H9 (cell line): ENCODE measurements at regions not wholly inside any gene's neighbourhood (a gene's known extent, or its start where the extent isn't known, plus 50 kb on each side); places are given as distances from the start of the nearest gene placed in this dataset.

Experiments
- DNase-seq: peaks from one replicate; pipeline ENCODE4 v3.0.0-alpha.2; 2017
- H2AFZ ChIP-seq: one replicate; pipeline ENCODE4 v1.6.1; 2013; ENCODE audit warnings: mild to moderate bottlenecking, low read length, control low read depth, moderate library complexity
- H2AK5ac ChIP-seq: 2 replicates; pipeline ENCODE4 v1.6.1; 2013; ENCODE audit warnings: low read length, control low read depth, mixed read lengths; ENCODE audit not compliant: insufficient read length
- H2BK120ac ChIP-seq: one replicate; pipeline ENCODE4 v1.6.1; 2013; ENCODE audit warnings: low read depth, mild to moderate bottlenecking, low read length, control low read depth, inconsistent platforms; ENCODE audit not compliant: poor library complexity, severe bottlenecking
- H2BK12ac ChIP-seq: 2 replicates; pipeline ENCODE4 v1.6.1; 2013; ENCODE audit warnings: low read length, control low read depth, mixed read lengths, low read depth; ENCODE audit not compliant: insufficient read length
- H2BK15ac ChIP-seq: 2 replicates; pipeline ENCODE4 v1.6.1; 2013; ENCODE audit warnings: low read depth, low read length, control low read depth
- H2BK20ac ChIP-seq: one replicate; pipeline ENCODE4 v1.6.1; 2013; ENCODE audit warnings: low read depth, mild to moderate bottlenecking, low read length, control low read depth, inconsistent platforms; ENCODE audit not compliant: poor library complexity, severe bottlenecking
- H2BK5ac ChIP-seq: 2 replicates; pipeline ENCODE4 v1.6.1; 2013; ENCODE audit warnings: low read length, control low read depth, mixed read lengths; ENCODE audit not compliant: insufficient read length
- H3K14ac ChIP-seq: 2 replicates; pipeline ENCODE4 v1.6.1; 2013; ENCODE audit warnings: low read length, control low read depth; ENCODE audit not compliant: insufficient read depth
- H3K18ac ChIP-seq: 2 replicates; pipeline ENCODE4 v1.6.1; 2013; ENCODE audit warnings: low read depth, mild to moderate bottlenecking, mixed read lengths, low read length, control low read depth; ENCODE audit not compliant: insufficient read length
- H3K23ac ChIP-seq: 2 replicates; pipeline ENCODE4 v1.6.1; 2013; ENCODE audit warnings: low read length, control low read depth, mixed read lengths, low read depth; ENCODE audit not compliant: insufficient read length
- H3K23me2 ChIP-seq: 2 replicates; pipeline ENCODE4 v1.6.1; 2013; ENCODE audit warnings: low read depth, mild to moderate bottlenecking, mixed read lengths, low read length, control low read depth; ENCODE audit not compliant: insufficient read length, poor library complexity, severe bottlenecking
- H3K27ac ChIP-seq: 2 replicates; pipeline ENCODE4 v1.5.1; 2013; ENCODE audit warnings: low read length, control low read depth, mixed read lengths, low read depth; ENCODE audit not compliant: insufficient read length
- H3K27me3 ChIP-seq: 2 replicates; pipeline ENCODE4 v1.6.1; 2013; ENCODE audit warnings: low read length, control low read depth, inconsistent platforms; ENCODE audit not compliant: insufficient read depth
- H3K4ac ChIP-seq: 2 replicates; pipeline ENCODE4 v1.6.1; 2013; ENCODE audit warnings: low read depth, mild to moderate bottlenecking, control low read depth, inconsistent platforms, low read length, moderate library complexity
- H3K4me1 ChIP-seq: 2 replicates; pipeline ENCODE4 v1.6.1; 2013; ENCODE audit warnings: low read length, control low read depth, inconsistent platforms; ENCODE audit not compliant: insufficient read depth
- H3K4me2 ChIP-seq: 2 replicates; pipeline ENCODE4 v1.6.1; 2013; ENCODE audit warnings: low read length, control low read depth, mixed read lengths; ENCODE audit not compliant: insufficient read length, insufficient read depth
- H3K56ac ChIP-seq: 2 replicates; pipeline ENCODE4 v1.6.1; 2013; ENCODE audit warnings: low read depth, mild to moderate bottlenecking, mixed read lengths, low read length, control low read depth; ENCODE audit not compliant: insufficient read length
- H3K79me1 ChIP-seq: 2 replicates; pipeline ENCODE4 v1.6.1; 2013; ENCODE audit warnings: low read depth, mild to moderate bottlenecking, moderate library complexity, low read length, control low read depth, inconsistent platforms; ENCODE audit not compliant: insufficient read depth, poor library complexity, severe bottlenecking
- H3K79me2 ChIP-seq: 2 replicates; pipeline ENCODE4 v1.6.1; 2013; ENCODE audit warnings: low read length, control low read depth, inconsistent platforms; ENCODE audit not compliant: insufficient read depth
- H3K9ac ChIP-seq: 2 replicates; pipeline ENCODE4 v1.6.1; 2013; ENCODE audit warnings: low read length, control low read depth, mixed read lengths; ENCODE audit not compliant: insufficient read length; ENCODE audit errors: extremely low read depth
- H3K9me3 ChIP-seq: one replicate; pipeline ENCODE4 v1.6.1; 2013; ENCODE audit warnings: low read depth, low read length, inconsistent platforms; ENCODE audit not compliant: control insufficient read depth
- H3T11ph ChIP-seq: one replicate; pipeline ENCODE4 v1.6.1; 2013; ENCODE audit warnings: mild to moderate bottlenecking, low read length, control low read depth, inconsistent platforms
- H4K20me1 ChIP-seq: one replicate; pipeline ENCODE4 v1.6.1; 2013; ENCODE audit not compliant: control insufficient read depth, insufficient read length, insufficient read depth
- H4K5ac ChIP-seq: 2 replicates; pipeline ENCODE4 v1.6.1; 2013; ENCODE audit warnings: low read depth, mild to moderate bottlenecking, mixed read lengths, low read length, control low read depth; ENCODE audit not compliant: insufficient read length
- H4K8ac ChIP-seq: replicated peaks from 2 replicates; pipeline ENCODE4 v1.6.1; 2013; ENCODE audit warnings: low read length, control low read depth, mixed read lengths, low read depth; ENCODE audit not compliant: insufficient read length
- H4K91ac ChIP-seq: 2 replicates; pipeline ENCODE4 v1.6.1; 2013; ENCODE audit warnings: low read depth, mild to moderate bottlenecking, moderate library complexity, mixed read lengths, low read length, control low read depth; ENCODE audit not compliant: insufficient read length
- H3K27ac Mint-ChIP-seq, 3 experiments: 2 replicates in 2 of 3; 3 replicates in 1 of 3; pipeline ENCODE4 v1.8.0; 2020 to 2021; ENCODE audit warnings: mixed read lengths in 3 of 3, mild to moderate bottlenecking in 1 of 3, moderate library complexity in 1 of 3
- H3K27me3 Mint-ChIP-seq: 2 replicates; pipeline ENCODE4 v1.8.0; 2021; ENCODE audit warnings: low read depth, mild to moderate bottlenecking, moderate library complexity, mixed read lengths
- H3K36me3 Mint-ChIP-seq, 3 experiments: 2 replicates in 2 of 3; 3 replicates in 1 of 3; pipeline ENCODE4 v1.8.0; 2020 to 2021; ENCODE audit warnings: low read depth in 3 of 3, mixed read lengths in 3 of 3; ENCODE audit not compliant: insufficient read depth in 1 of 3
- H3K4me1 Mint-ChIP-seq, 2 experiments: 2 replicates each; pipeline ENCODE4 v1.8.0; 2020; ENCODE audit warnings: mixed read lengths in 2 of 2
- H3K4me3 Mint-ChIP-seq, 2 experiments: 2 replicates in 1 of 2; 3 replicates in 1 of 2; pipeline ENCODE4 v1.8.0; 2020 to 2021; ENCODE audit warnings: mild to moderate bottlenecking in 2 of 2, mixed read lengths in 2 of 2, moderate library complexity in 1 of 2
- H3K9me3 Mint-ChIP-seq, 2 experiments: 2 replicates in 1 of 2; 3 replicates in 1 of 2; pipeline ENCODE4 v1.8.0; 2020; ENCODE audit warnings: mild to moderate bottlenecking in 2 of 2, mixed read lengths in 2 of 2, moderate library complexity in 1 of 2
- WGBS: extraction: QIAGEN DNeasy Blood & Tissue Kit; methylation state at CpG from one replicate; pipeline ENCODE4 v1.1.7; 2013; ENCODE audit warnings: missing lambda C conversion rate, low lambda C conversion rate, mixed read lengths; ENCODE audit not compliant: insufficient read length; ENCODE audit errors: extremely low coverage; 5-methylcytosine and 5-hydroxymethylcytosine counted together
- TF ChIP-seq, protein P1 (sequence below): fragments of 200-600 bp; sonication (generic); conservative IDR thresholded peaks from 3 replicates; pipeline ENCODE4 v1.8.0; 2021; ENCODE audit warnings: antibody characterized with exemption, mild to moderate bottlenecking

DNA sequence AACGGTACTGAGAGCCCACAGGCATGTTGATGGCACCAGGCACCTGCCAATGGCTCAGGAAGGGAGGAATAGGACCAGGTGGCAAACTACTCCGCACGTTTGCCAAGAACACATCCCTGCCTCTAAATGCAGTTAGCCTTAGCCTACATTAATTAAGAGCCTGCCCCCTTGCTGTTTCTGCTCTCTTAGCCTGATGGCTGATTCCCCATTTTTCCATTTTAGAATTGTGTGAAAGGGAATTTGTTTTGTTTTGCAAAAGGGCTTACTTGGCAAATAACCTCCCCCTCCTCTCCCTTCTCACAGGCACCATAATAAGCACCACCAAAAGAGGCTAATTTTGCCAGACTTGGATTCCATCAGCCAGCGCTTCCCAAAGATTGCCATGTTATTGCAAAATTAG, 1203.2 kb downstream of the SORCS3 start:
- Histone ChIP-seq H4K8ac (no peak overlapping the region), H3K9me3 (no peaks in the 10 kb centered on the region), H3K23me2 (no peaks in the 10 kb centered on the region), H3K9ac (no peak overlapping the region), H2BK5ac (no peak overlapping the region), H3K18ac (no peak overlapping the region), H2AFZ (no peak overlapping the region), H4K20me1 (no peaks in the 10 kb centered on the region), H3K79me2 (no peaks in the 10 kb centered on the region), H2BK15ac (no peak overlapping the region), H3K27me3 (no peaks in the 10 kb centered on the region), H2AK5ac (no peak overlapping the region), H3K4ac (no peak overlapping the region), H4K5ac (no peak overlapping the region), H3K14ac (no peak overlapping the region), H3T11ph (no peak overlapping the region), H4K91ac (no peak overlapping the region), H2BK120ac (no peak overlapping the region), H3K79me1 (no peaks in the 10 kb centered on the region), H3K56ac (no peak overlapping the region), H2BK20ac (no peak overlapping the region), H2BK12ac (no peak overlapping the region), H3K27ac (peak overlapping the region; percentile 17), H3K4me1 (peaks cover 4% of the 10 kb centered on the region; the same call in 1 of the 2 replicates), H3K4me2 (no peak overlapping the region), H3K23ac (no peak overlapping the region)
- no peak for DNase-seq
- Mint-ChIP-seq H3K36me3 (peaks cover 0 to 5% (median 4%) of the 10 kb centered on the region in 3 experiments; a peak in 2 of 7 replicates), H3K4me1 (peaks cover 27 to 44% of the 10 kb centered on the region in 2 experiments), H3K27me3 (no peaks in the 10 kb centered on the region), H3K9me3 (peaks cover 0 to 6% of the 10 kb centered on the region in 2 experiments; a peak in 3 of 5 replicates), H3K4me3 (peak overlapping the region in 1 of 2 experiments; percentile 17; a peak in 2 of 5 replicates), H3K27ac (peak overlapping the region in 2 of 3 experiments; percentile 60 to 92; a peak in 5 of 7 replicates)
- TF ChIP-seq, protein P1, sequence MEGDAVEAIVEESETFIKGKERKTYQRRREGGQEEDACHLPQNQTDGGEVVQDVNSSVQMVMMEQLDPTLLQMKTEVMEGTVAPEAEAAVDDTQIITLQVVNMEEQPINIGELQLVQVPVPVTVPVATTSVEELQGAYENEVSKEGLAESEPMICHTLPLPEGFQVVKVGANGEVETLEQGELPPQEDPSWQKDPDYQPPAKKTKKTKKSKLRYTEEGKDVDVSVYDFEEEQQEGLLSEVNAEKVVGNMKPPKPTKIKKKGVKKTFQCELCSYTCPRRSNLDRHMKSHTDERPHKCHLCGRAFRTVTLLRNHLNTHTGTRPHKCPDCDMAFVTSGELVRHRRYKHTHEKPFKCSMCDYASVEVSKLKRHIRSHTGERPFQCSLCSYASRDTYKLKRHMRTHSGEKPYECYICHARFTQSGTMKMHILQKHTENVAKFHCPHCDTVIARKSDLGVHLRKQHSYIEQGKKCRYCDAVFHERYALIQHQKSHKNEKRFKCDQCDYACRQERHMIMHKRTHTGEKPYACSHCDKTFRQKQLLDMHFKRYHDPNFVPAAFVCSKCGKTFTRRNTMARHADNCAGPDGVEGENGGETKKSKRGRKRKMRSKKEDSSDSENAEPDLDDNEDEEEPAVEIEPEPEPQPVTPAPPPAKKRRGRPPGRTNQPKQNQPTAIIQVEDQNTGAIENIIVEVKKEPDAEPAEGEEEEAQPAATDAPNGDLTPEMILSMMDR = no peak
- WGBS = no CpG with 5 or more reads among the region's 4 CpGs
